Vagina (tissue), 2 donors: ENCODE measurements at regions not wholly inside any gene's neighbourhood (a gene's known extent, or its start where the extent isn't known, plus 50 kb on each side); places are given as distances from the start of the nearest gene placed in this dataset.

Experiments used
- POLR2A ChIP-seq, 2 donors: fragments of 450-650 bp; IDR thresholded peaks; one replicate each; pipeline ENCODE4 v1.6.1; 2017; ENCODE audit warnings: antibody characterized with exemption in 2 of 2, mild to moderate bottlenecking in 2 of 2, moderate library complexity in 2 of 2
- POLR2AphosphoS5 ChIP-seq, 2 donors: sonication (generic); formaldehyde crosslinking; IDR thresholded peaks; one replicate each; pipeline ENCODE4 v1.9.0; 2017; ENCODE audit warnings: antibody characterized with exemption in 2 of 2, mild to moderate bottlenecking in 2 of 2, low read depth in 1 of 2; ENCODE audit not compliant: insufficient read depth in 1 of 2
- TF ChIP-seq, protein P1 (sequence below), 3 experiments: fragments of 450-650 bp in 2 of 3; fragments of 200-600 bp in 1 of 3; sonication (generic) in 1 of 3; IDR thresholded peaks; one replicate each; pipeline ENCODE4 v1.5.1; 2017 to 2019; ENCODE audit warnings: antibody characterized with exemption in 3 of 3, mild to moderate bottlenecking in 2 of 3, moderate library complexity in 2 of 3

DNA sequence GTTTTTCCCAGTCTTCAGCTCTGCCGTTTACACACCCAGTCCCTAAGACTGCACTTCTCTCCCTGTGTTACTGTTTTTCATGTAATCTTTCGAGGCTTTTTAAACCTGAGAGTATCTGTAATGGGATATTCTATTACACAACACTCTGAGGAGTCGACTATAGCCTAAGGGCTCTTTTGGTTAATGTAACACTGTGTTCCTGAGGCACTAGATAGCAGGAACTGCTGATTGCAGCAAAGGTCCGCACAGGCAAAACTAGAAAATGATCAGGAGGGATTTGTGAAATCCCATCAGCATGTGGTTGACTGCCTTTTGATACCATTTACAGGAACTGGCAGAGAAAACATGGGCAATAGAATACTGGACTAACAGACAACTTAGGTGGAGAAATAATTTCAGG, 512.3 kb upstream of the RAG2 start:
- TF ChIP-seq, protein P1, sequence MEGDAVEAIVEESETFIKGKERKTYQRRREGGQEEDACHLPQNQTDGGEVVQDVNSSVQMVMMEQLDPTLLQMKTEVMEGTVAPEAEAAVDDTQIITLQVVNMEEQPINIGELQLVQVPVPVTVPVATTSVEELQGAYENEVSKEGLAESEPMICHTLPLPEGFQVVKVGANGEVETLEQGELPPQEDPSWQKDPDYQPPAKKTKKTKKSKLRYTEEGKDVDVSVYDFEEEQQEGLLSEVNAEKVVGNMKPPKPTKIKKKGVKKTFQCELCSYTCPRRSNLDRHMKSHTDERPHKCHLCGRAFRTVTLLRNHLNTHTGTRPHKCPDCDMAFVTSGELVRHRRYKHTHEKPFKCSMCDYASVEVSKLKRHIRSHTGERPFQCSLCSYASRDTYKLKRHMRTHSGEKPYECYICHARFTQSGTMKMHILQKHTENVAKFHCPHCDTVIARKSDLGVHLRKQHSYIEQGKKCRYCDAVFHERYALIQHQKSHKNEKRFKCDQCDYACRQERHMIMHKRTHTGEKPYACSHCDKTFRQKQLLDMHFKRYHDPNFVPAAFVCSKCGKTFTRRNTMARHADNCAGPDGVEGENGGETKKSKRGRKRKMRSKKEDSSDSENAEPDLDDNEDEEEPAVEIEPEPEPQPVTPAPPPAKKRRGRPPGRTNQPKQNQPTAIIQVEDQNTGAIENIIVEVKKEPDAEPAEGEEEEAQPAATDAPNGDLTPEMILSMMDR (IDR thresholded peaks at IDR 0.05), result no peak
- TF ChIP-seq POLR2AphosphoS5 (IDR thresholded peaks at IDR 0.05; ENCODE audit: insufficient read depth in 1 of 2, low read depth in 1 of 2) (no peak), POLR2A (IDR thresholded peaks at IDR 0.05) (no peak)
